PC-3 (cell line): ENCODE measurements at regions not wholly inside any gene's neighbourhood (a gene's known extent, or its start where the extent isn't known, plus 50 kb on each side); places are given as distances from the start of the nearest gene placed in this dataset.

Experiments
- ATAC-seq: fragments of 200-7000 bp; cut with Tn5 transposase; 2 replicates; pipeline ENCODE4 v1.9.1; 2020; ENCODE audit warnings: mild to moderate bottlenecking, moderate library complexity
- BruUV-seq: library from RNA; stranded (reverse); fragments of 400-500 nt; replicated peaks from 2 replicates; lab custom pipeline; 2021; lab: Mats Ljungman, UMichigan
- CTCF ChIA-PET: fragments of 300-600 bp; sonication (Branson Sonifier 250); formaldehyde crosslinking; loops from one replicate; lab custom pipeline; 2022; ENCODE audit warnings: antibody characterized with exemption; lab: Charles Lee
- POLR2A ChIA-PET: fragments of 300-600 bp; sonication (Branson Sonifier 250); formaldehyde crosslinking; loops from one replicate; lab custom pipeline; 2022; ENCODE audit warnings: antibody characterized with exemption; ENCODE audit not compliant: unreplicated experiment; lab: Charles Lee
- DNase-seq: peaks from one replicate; pipeline ENCODE4 v3.0.0-alpha.2; 2015
- H2AFZ ChIP-seq: fragments of 300-600 bp; sonication (generic); 2 replicates; pipeline ENCODE4 v1.6.0; 2016; ENCODE audit warnings: antibody characterized with exemption, low read length
- H3F3A ChIP-seq: fragments of 300-600 bp; sonication (generic); one replicate; pipeline ENCODE4 v1.6.0; 2017; ENCODE audit warnings: antibody characterized with exemption, low read length, control low read depth, mild to moderate bottlenecking; ENCODE audit not compliant: unreplicated experiment
- H3K27ac ChIP-seq: fragments of 300-600 bp; sonication (generic); 2 replicates; pipeline ENCODE4 v1.5.1; 2016; ENCODE audit warnings: mild to moderate bottlenecking, low read length
- H3K27me3 ChIP-seq: fragments of 300-600 bp; sonication (generic); 2 replicates; pipeline ENCODE4 v1.6.1; 2016; ENCODE audit warnings: low read length, mixed read lengths
- H3K36me3 ChIP-seq: fragments of 300-600 bp; sonication (generic); 2 replicates; pipeline ENCODE4 v1.6.1; 2016; ENCODE audit warnings: low read depth, mixed run types, low read length, mixed read lengths
- H3K4me1 ChIP-seq: fragments of 300-600 bp; sonication (generic); 2 replicates; pipeline ENCODE4 v1.5.1; 2016; ENCODE audit warnings: low read length; ENCODE audit not compliant: insufficient read depth
- H3K4me2 ChIP-seq: fragments of 300-600 bp; sonication (generic); 2 replicates; pipeline ENCODE4 v1.6.0; 2016; ENCODE audit warnings: low read length
- H3K4me3 ChIP-seq: fragments of 300-600 bp; sonication (generic); 2 replicates; pipeline ENCODE4 v1.5.1; 2016; ENCODE audit warnings: mild to moderate bottlenecking, low read length, mixed read lengths
- H3K79me2 ChIP-seq: fragments of 300-600 bp; sonication (generic); 2 replicates; pipeline ENCODE4 v1.6.1; 2017; ENCODE audit warnings: low read length, mixed read lengths
- H3K9ac ChIP-seq: fragments of 300-600 bp; sonication (generic); 2 replicates; pipeline ENCODE4 v1.6.0; 2016; ENCODE audit warnings: mild to moderate bottlenecking, low read length
- H3K9me2 ChIP-seq: fragments of 300-600 bp; sonication (generic); replicated peaks from 2 replicates; pipeline ENCODE4 v1.6.1; 2016; ENCODE audit warnings: mixed run types, low read length, mixed read lengths
- H3K9me3 ChIP-seq: fragments of 300-600 bp; sonication (generic); 2 replicates; pipeline ENCODE4 v1.6.1; 2016; ENCODE audit warnings: low read length, mixed read lengths
- H4K20me1 ChIP-seq: fragments of 300-600 bp; sonication (generic); 2 replicates; pipeline ENCODE4 v1.6.1; 2016; ENCODE audit warnings: low read length, mixed read lengths
- EZH2 ChIP-seq: fragments of 300-600 bp; sonication (generic); IDR thresholded peaks from one replicate; pipeline ENCODE4 v1.6.1; 2017; ENCODE audit warnings: antibody characterized with exemption, mild to moderate bottlenecking, low read length; ENCODE audit not compliant: unreplicated experiment
- EZH2phosphoT487 ChIP-seq: fragments of 300-600 bp; sonication (generic); IDR thresholded peaks from 2 replicates; pipeline ENCODE4 v1.6.1; 2018; ENCODE audit warnings: mild to moderate bottlenecking, antibody characterized with exemption, low read length, borderline replicate concordance
- intact Hi-C: fragments of 100-400 bp; cut with micrococcal nuclease; formaldehyde crosslinking; loops from 2 replicates; pipeline ENCODE4 v1.9.0; 2023
- TF ChIP-seq, protein P1 (sequence below): fragments of 300-600 bp; sonication (generic); conservative IDR thresholded peaks from 2 replicates; pipeline ENCODE4 v1.5.1; 2017; ENCODE audit warnings: antibody characterized with exemption, low read depth, mild to moderate bottlenecking, low read length

GRCh38 chr20:7237251-7237650 is 469.8 kb downstream of the BMP2 start:
- Histone ChIP-seq H3K27me3 (no peaks in the 10 kb centered on the region; the same call in 1 of the 2 replicates), H3K9me3 (0 out of 2 replicates have a peak, but pooled peaks cover under 1% of the 10 kb centered on the region), H4K20me1 (no peaks in the 10 kb centered on the region), H3K79me2 (no peaks in the 10 kb centered on the region), H3K9me2 (no peaks in the 10 kb centered on the region), H3K4me2 (no peak overlapping the region), H3F3A (no peaks in the 10 kb centered on the region), H3K9ac (no peak overlapping the region), H3K27ac (no peak overlapping the region), H3K4me3 (no peak overlapping the region), H2AFZ (no peak overlapping the region), H3K4me1 (no peaks in the 10 kb centered on the region), H3K36me3 (no peaks in the 10 kb centered on the region)
- intact Hi-C loops: no loop called here
- TF ChIP-seq, protein P1, sequence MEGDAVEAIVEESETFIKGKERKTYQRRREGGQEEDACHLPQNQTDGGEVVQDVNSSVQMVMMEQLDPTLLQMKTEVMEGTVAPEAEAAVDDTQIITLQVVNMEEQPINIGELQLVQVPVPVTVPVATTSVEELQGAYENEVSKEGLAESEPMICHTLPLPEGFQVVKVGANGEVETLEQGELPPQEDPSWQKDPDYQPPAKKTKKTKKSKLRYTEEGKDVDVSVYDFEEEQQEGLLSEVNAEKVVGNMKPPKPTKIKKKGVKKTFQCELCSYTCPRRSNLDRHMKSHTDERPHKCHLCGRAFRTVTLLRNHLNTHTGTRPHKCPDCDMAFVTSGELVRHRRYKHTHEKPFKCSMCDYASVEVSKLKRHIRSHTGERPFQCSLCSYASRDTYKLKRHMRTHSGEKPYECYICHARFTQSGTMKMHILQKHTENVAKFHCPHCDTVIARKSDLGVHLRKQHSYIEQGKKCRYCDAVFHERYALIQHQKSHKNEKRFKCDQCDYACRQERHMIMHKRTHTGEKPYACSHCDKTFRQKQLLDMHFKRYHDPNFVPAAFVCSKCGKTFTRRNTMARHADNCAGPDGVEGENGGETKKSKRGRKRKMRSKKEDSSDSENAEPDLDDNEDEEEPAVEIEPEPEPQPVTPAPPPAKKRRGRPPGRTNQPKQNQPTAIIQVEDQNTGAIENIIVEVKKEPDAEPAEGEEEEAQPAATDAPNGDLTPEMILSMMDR: no peak
- no peak for TF ChIP-seq EZH2
- TF ChIP-seq EZH2phosphoT487: no peak
- DNase-seq (no peak), ATAC-seq (no peak)
- ChIA-PET POLR2A (no interaction called here), CTCF (no interaction called here)
- no TSS peak for BruUV-seq

DNA sequence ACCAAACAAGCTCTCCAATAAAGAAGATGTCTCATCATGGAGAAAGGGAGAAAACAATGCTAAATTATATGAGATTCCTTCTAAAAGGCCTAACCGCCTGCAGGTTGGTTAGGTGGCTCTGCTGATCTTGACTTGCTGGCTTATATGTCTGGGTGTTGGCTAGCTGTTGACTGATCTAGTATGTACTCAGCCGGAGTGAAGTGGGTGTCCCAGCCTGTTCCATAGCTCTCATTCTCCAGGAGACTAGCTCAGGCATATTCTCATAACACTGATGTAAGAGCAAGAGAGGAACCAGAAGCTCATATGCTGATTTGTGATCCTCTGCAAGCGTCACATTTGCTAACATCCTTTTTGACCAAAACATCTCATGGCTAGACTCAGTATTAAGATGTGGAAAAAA is 473.0 kb downstream of the BMP2 start:
- H3K79me2 ChIP-seq: no peaks in the 10 kb centered on the region
- H3K27me3 ChIP-seq: peaks cover 3% of the 10 kb centered on the region; the same call in 1 of the 2 replicates
- no peak overlapping the region for H3K4me3 ChIP-seq
- no peaks in the 10 kb centered on the region for H3K9me3 ChIP-seq
- no peak overlapping the region for H3K9ac ChIP-seq
- POLR2A ChIA-PET: no interaction called here
- H3K9me2 ChIP-seq: no peaks in the 10 kb centered on the region
- ATAC-seq (no peak), DNase-seq (no peak)
- BruUV-seq: no TSS peak
- no peaks in the 10 kb centered on the region for H3F3A ChIP-seq
- TF ChIP-seq EZH2 (no peak), EZH2phosphoT487 (no peak)
- TF ChIP-seq, protein P1: no peak
- H3K4me2 ChIP-seq: no peak overlapping the region
- no peak overlapping the region for H2AFZ ChIP-seq
- CTCF ChIA-PET: no interaction called here
- intact Hi-C loops: no loop called here
- H4K20me1 ChIP-seq: no peaks in the 10 kb centered on the region
- no peak overlapping the region for H3K27ac ChIP-seq
- no peaks in the 10 kb centered on the region for H3K36me3 ChIP-seq
- H3K4me1 ChIP-seq: no peaks in the 10 kb centered on the region

- Histone ChIP-seq H3K4me2 (no peak overlapping the region), H3K79me2 (no peaks in the 10 kb centered on the region), H3K9me3 (no peaks in the 10 kb centered on the region), H3K4me1 (no peaks in the 10 kb centered on the region), H3K27me3 (peaks cover 68% of the 10 kb centered on the region), H3K9me2 (no peaks in the 10 kb centered on the region), H3K4me3 (no peak overlapping the region), H2AFZ (no peak overlapping the region), H3F3A (no peaks in the 10 kb centered on the region), H3K27ac (no peak overlapping the region), H3K9ac (no peak overlapping the region), H3K36me3 (no peaks in the 10 kb centered on the region), H4K20me1 (no peaks in the 10 kb centered on the region)
- intact Hi-C loops: no loop called here
- no peak for DNase-seq
- BruUV-seq: no TSS peak
- ChIA-PET POLR2A (no interaction called here), CTCF (no interaction called here)
- TF ChIP-seq, protein P1: no peak
- TF ChIP-seq EZH2phosphoT487 (no peak), EZH2 (no peak)
- no peak for ATAC-seq
These were observed 481.1 kb downstream of the BMP2 start for GRCh38 chr20:7248281-7249201.
